Epithelial cell of proximal tubule (primary cell): ENCODE measurements at regions not wholly inside any gene's neighbourhood (a gene's known extent, or its start where the extent isn't known, plus 50 kb on each side); places are given as distances from the start of the nearest gene placed in this dataset.

Experiments
- DNase-seq: peaks from one replicate; pipeline ENCODE4 v3.0.0-alpha.2; 2011; ENCODE audit warnings: low read depth
- H3K4me3 ChIP-seq: 2 replicates; pipeline ENCODE4 v1.5.1; 2011; ENCODE audit warnings: low read depth, mild to moderate bottlenecking, low read length
- CTCF ChIP-seq: conservative IDR thresholded peaks from 2 replicates; pipeline ENCODE4 v1.5.1; 2012; ENCODE audit warnings: low read depth, mild to moderate bottlenecking, low read length

GRCh38 chr6:8831366-8832152 lies 396.2 kb upstream of the SLC35B3 start:
- no peak for TF ChIP-seq CTCF
- no peak overlapping the region for H3K4me3 ChIP-seq
- DNase-seq = no peak

GRCh38 chr6:8830794-8831193 lies 395.4 kb upstream of the SLC35B3 start:
- H3K4me3 ChIP-seq = no peak overlapping the region
- TF ChIP-seq CTCF = no peak
- DNase-seq = no peak

GRCh38 chr6:8829796-8830195 lies 394.5 kb upstream of the SLC35B3 start:
- no peak for DNase-seq
- TF ChIP-seq CTCF = no peak

GRCh38 chr6:8829296-8829695 lies 394.0 kb upstream of the SLC35B3 start:
- no peak overlapping the region for H3K4me3 ChIP-seq
- TF ChIP-seq CTCF = no peak
- DNase-seq = no peak

More at GRCh38 chr6:8829796-8830195, 394.5 kb upstream of the SLC35B3 start:
- no peak overlapping the region for H3K4me3 ChIP-seq

- no peak overlapping the region for H3K4me3 ChIP-seq
- no peak for TF ChIP-seq CTCF
- DNase-seq = no peak
Measured at GRCh38 chr6:8828376-8828775, 393.0 kb upstream of the SLC35B3 start.

GRCh38 chr6:8825726-8826125 lies 390.4 kb upstream of the SLC35B3 start:
- DNase-seq = no peak
- no peak for TF ChIP-seq CTCF

GRCh38 chr6:8821981-8822381 lies 386.6 kb upstream of the SLC35B3 start:
- TF ChIP-seq CTCF = no peak
- no peak overlapping the region for H3K4me3 ChIP-seq
- DNase-seq = no peak

More at GRCh38 chr6:8825726-8826125, 390.4 kb upstream of the SLC35B3 start:
- H3K4me3 ChIP-seq = no peak overlapping the region
